Iris pigment epithelial cell (primary cell): ENCODE measurements at regions not wholly inside any gene's neighbourhood (a gene's known extent, or its start where the extent isn't known, plus 50 kb on each side); places are given as distances from the start of the nearest gene placed in this dataset.

ENCODE experiments used
- DNase-seq: peaks from one replicate; pipeline ENCODE4 v3.0.0-alpha.2; 2011; ENCODE audit warnings: low read depth

GRCh38 chr10:88200312-88201032 lies 337.0 kb downstream of the PTEN start:
- no peak for DNase-seq

GRCh38 chr10:88205842-88206446 lies 342.5 kb downstream of the PTEN start:
- no peak for DNase-seq

GRCh38 chr10:88207121-88207546 lies 343.7 kb downstream of the PTEN start:
- no peak for DNase-seq

GRCh38 chr10:88209231-88209630 lies 345.8 kb downstream of the PTEN start:
- no peak for DNase-seq

- DNase-seq: peak; percentile 26
These were observed 346.6 kb downstream of the PTEN start for GRCh38 chr10:88209837-88210561.

- no peak for DNase-seq
These were observed 347.8 kb downstream of the PTEN start for GRCh38 chr10:88211230-88211629.

- no peak for DNase-seq
These were observed 348.6 kb downstream of the PTEN start for GRCh38 chr10:88212069-88212468.

- DNase-seq: no peak
These were observed 349.7 kb downstream of the PTEN start for GRCh38 chr10:88213065-88213605.

- no peak for DNase-seq
These were observed 353.6 kb downstream of the PTEN start for GRCh38 chr10:88216976-88217375.

GRCh38 chr10:88218362-88218761 lies 354.9 kb downstream of the PTEN start:
- DNase-seq: no peak

- no peak for DNase-seq
These were observed 356.3 kb downstream of the PTEN start for GRCh38 chr10:88219753-88220152.

GRCh38 chr10:88221010-88221973 lies 357.9 kb downstream of the PTEN start:
- DNase-seq: no peak

GRCh38 chr10:88222881-88223280 lies 359.5 kb downstream of the PTEN start:
- DNase-seq: no peak
